ENCODE measurements at regions not wholly inside any gene's neighbourhood (a gene's known extent, or its start where the extent isn't known, plus 50 kb on each side); places are given as distances from the start of the nearest gene placed in this dataset.

GRCh38 chr4:100782356-100782755 lies 264.5 kb upstream of the EMCN start:
- H3K27ac ChIP-seq, result no peak overlapping the region
- no peak for DNase-seq (ENCODE audit: low spot score)
- POLR2A ChIA-PET (ENCODE audit: low non-redundant PET), result no interaction called here
- CTCF ChIA-PET, result no interaction called here
- no peak for TF ChIP-seq CTCF (conservative IDR thresholded peaks at IDR 0.05; ENCODE audit: low read depth)

- TF ChIP-seq CTCF (conservative IDR thresholded peaks at IDR 0.05; ENCODE audit: low read depth), result no peak
- POLR2A ChIA-PET (ENCODE audit: low non-redundant PET), result no interaction called here
- CTCF ChIA-PET, result no interaction called here
- no peak overlapping the region for H3K27ac ChIP-seq
- no peak for DNase-seq (ENCODE audit: low spot score)
Observed at GRCh38 chr4:100781435-100781834, 263.6 kb upstream of the EMCN start.

- no peak overlapping the region for H3K27ac ChIP-seq
- TF ChIP-seq CTCF (conservative IDR thresholded peaks at IDR 0.05; ENCODE audit: low read depth), result no peak
- CTCF ChIA-PET, result no interaction called here
- no peak for DNase-seq (ENCODE audit: low spot score)
- POLR2A ChIA-PET (ENCODE audit: low non-redundant PET), result no interaction called here
Observed at GRCh38 chr4:100780126-100780525, 262.3 kb upstream of the EMCN start.

GRCh38 chr4:100778431-100778830 lies 260.6 kb upstream of the EMCN start:
- CTCF ChIA-PET, result interaction anchor here (0.6 to 0.7 kb wide), 3 partner anchors 79 to 371 kb away, joined by 3 to 7 read pairs (median 5); no protein-coding TSS in a partner anchor
- no peak for TF ChIP-seq CTCF (conservative IDR thresholded peaks at IDR 0.05; ENCODE audit: low read depth)
- POLR2A ChIA-PET (ENCODE audit: low non-redundant PET), result no interaction called here
- no peak overlapping the region for H3K27ac ChIP-seq
- no peak for DNase-seq (ENCODE audit: low spot score)

GRCh38 chr4:100762738-100763137 lies 244.9 kb upstream of the EMCN start:
- no peak overlapping the region for H3K27ac ChIP-seq
- ChIA-PET CTCF (no interaction called here), POLR2A (ENCODE audit: low non-redundant PET) (no interaction called here)
- no peak for DNase-seq (ENCODE audit: low spot score)
- no peak for TF ChIP-seq CTCF (conservative IDR thresholded peaks at IDR 0.05; ENCODE audit: low read depth)

- DNase-seq (ENCODE audit: low spot score), result no peak
- ChIA-PET CTCF (no interaction called here), POLR2A (ENCODE audit: low non-redundant PET) (no interaction called here)
- no peak overlapping the region for H3K27ac ChIP-seq
- no peak for TF ChIP-seq CTCF (conservative IDR thresholded peaks at IDR 0.05; ENCODE audit: low read depth)
Observed at GRCh38 chr4:100754751-100755150, 236.9 kb upstream of the EMCN start.

- POLR2A ChIA-PET (ENCODE audit: low non-redundant PET), result no interaction called here
- no peak for TF ChIP-seq CTCF (conservative IDR thresholded peaks at IDR 0.05; ENCODE audit: low read depth)
- no peak for DNase-seq (ENCODE audit: low spot score)
- no peak overlapping the region for H3K27ac ChIP-seq
- CTCF ChIA-PET, result no interaction called here
Observed at GRCh38 chr4:100746141-100746739, 228.4 kb upstream of the EMCN start.
